ENCODE measurements at regions not wholly inside any gene's neighbourhood (a gene's known extent, or its start where the extent isn't known, plus 50 kb on each side); places are given as distances from the start of the nearest gene placed in this dataset.
A peak's percentile ranks its signal among the peaks of the same experiment; 100 is the strongest.

- TF ChIP-seq, protein P1, sequence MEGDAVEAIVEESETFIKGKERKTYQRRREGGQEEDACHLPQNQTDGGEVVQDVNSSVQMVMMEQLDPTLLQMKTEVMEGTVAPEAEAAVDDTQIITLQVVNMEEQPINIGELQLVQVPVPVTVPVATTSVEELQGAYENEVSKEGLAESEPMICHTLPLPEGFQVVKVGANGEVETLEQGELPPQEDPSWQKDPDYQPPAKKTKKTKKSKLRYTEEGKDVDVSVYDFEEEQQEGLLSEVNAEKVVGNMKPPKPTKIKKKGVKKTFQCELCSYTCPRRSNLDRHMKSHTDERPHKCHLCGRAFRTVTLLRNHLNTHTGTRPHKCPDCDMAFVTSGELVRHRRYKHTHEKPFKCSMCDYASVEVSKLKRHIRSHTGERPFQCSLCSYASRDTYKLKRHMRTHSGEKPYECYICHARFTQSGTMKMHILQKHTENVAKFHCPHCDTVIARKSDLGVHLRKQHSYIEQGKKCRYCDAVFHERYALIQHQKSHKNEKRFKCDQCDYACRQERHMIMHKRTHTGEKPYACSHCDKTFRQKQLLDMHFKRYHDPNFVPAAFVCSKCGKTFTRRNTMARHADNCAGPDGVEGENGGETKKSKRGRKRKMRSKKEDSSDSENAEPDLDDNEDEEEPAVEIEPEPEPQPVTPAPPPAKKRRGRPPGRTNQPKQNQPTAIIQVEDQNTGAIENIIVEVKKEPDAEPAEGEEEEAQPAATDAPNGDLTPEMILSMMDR (IDR thresholded peaks at IDR 0.05) = no peak
These were observed 82.2 kb upstream of the PAX1 start for GRCh38 chr20:21623074-21623780.

DNA sequence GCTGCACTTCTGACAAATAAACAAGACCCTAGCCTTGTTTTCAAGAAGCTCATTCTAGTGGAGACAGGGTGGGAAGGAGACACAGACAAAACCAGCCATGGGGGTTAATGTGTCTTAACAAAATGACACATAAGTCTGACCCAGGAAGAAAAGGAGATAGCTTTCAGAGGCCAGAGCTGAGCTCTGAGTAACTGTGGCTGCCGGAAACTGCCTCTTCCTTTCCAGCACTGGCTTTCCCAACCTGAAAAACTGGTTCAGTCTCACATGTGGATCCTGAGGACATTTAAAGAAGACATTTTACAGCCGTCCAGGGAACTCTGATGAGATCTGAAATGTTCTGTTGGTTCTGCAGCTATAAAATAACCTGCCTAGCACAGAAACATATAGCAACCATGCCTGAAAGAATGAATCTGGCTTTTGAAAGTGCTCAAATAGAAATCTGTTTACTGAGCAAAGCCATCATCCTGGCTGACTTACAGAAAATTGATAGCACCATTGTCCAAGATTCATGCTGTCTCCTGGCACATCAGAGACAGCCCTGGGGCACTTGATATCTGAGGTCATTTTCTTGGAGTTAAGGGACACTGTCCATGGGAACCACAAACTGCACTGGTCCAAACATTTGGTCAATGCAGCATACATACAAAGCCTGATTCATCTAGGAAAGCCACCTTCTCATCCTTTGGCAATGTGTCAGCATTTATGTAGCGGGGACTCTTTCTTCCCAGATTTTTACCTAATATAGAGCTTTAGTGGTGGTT lies 83.2 kb upstream of the PAX1 start:
- TF ChIP-seq, protein P1 (IDR thresholded peaks at IDR 0.05) = no peak

- TF ChIP-seq, protein P1 (IDR thresholded peaks at IDR 0.05) = no peak
These were observed 86.6 kb upstream of the PAX1 start for GRCh38 chr20:21618759-21619416.

- TF ChIP-seq, protein P1 (IDR thresholded peaks at IDR 0.05) = peak; percentile 93
These were observed 89.8 kb upstream of the PAX1 start for GRCh38 chr20:21615617-21616080.

GRCh38 chr20:21614980-21615379 lies 90.5 kb upstream of the PAX1 start:
- TF ChIP-seq, protein P1 (IDR thresholded peaks at IDR 0.05) = no peak

DNA sequence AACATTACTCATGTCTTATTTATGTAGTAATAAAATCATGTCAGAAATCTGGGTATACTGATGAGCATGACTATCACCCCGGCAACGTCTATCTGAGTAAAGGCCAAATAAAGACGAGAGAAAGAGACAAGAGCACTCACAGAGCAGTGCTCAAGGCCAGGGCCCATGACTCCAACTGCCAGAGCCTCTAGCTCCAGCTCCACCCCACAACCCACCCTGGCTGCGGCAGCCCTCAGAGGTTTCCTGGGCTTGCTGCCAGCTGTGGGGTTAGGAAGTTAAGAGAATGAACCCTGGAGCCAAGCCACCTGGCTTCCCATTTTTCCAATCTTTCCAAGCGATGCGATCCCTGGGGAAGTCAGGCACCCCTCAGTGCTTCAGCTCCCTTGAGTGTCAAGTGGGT lies 92.0 kb upstream of the PAX1 start:
- TF ChIP-seq, protein P1 (IDR thresholded peaks at IDR 0.05) = no peak

- TF ChIP-seq, protein P1 (IDR thresholded peaks at IDR 0.05) = no peak
These were observed 95.5 kb upstream of the PAX1 start for GRCh38 chr20:21609981-21610380.
